ENCODE measurements at regions not wholly inside any gene's neighbourhood (a gene's known extent, or its start where the extent isn't known, plus 50 kb on each side); places are given as distances from the start of the nearest gene placed in this dataset.

DNA sequence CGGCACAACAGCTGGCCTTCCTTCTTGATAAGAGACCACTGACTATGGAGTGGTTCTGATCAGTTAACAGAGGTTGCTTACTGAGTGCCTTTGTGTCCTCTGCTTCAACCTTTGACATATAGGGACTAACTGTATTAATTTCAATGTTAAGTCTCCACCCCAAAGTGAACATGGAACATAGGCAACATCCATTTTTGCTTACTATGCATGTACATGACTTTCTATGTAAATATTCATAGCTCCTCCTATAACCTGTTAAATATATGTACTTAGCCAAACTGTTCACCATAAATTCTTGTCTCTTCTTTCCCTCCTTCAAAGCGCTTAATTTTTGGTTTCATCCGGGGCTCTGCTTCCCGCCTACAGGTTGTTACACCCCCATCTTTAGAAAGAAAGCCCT lies 334.8 kb downstream of the EPM2A start:
- TF ChIP-seq, protein P1, sequence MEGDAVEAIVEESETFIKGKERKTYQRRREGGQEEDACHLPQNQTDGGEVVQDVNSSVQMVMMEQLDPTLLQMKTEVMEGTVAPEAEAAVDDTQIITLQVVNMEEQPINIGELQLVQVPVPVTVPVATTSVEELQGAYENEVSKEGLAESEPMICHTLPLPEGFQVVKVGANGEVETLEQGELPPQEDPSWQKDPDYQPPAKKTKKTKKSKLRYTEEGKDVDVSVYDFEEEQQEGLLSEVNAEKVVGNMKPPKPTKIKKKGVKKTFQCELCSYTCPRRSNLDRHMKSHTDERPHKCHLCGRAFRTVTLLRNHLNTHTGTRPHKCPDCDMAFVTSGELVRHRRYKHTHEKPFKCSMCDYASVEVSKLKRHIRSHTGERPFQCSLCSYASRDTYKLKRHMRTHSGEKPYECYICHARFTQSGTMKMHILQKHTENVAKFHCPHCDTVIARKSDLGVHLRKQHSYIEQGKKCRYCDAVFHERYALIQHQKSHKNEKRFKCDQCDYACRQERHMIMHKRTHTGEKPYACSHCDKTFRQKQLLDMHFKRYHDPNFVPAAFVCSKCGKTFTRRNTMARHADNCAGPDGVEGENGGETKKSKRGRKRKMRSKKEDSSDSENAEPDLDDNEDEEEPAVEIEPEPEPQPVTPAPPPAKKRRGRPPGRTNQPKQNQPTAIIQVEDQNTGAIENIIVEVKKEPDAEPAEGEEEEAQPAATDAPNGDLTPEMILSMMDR (IDR thresholded peaks at IDR 0.05), result no peak
- TF ChIP-seq ZFX (IDR thresholded peaks at IDR 0.05; ENCODE audit: borderline replicate concordance), result no peak
- H3K27ac ChIP-seq, result no peak overlapping the region

DNA sequence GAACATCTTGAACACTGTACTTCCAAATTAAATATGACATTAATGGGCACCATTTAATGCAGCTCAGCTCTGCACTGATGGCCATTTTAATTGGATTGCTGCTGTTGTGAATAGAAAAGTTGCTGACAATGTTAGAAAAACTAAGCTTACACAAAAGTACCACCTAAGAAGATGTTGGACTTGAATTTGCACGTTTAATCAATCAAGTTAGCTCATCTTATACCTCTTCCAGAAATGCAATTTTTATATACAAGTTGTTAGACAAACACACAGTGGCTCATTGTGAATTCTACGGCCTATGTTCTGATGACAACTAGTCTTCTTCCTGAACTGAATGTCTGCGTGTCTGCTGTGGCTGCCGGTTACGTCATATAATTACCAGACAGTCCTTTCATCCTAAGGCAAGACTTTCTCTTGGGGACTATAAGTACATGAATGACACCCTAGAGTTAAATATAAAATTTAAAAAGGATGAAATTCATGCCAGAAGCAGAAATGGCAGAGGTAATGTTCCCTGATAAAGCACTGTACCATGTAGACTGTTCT lies 330.2 kb downstream of the EPM2A start:
- H3K27ac ChIP-seq, result no peak overlapping the region
- TF ChIP-seq, protein P1 (IDR thresholded peaks at IDR 0.05), result no peak
- no peak for TF ChIP-seq ZFX (IDR thresholded peaks at IDR 0.05; ENCODE audit: borderline replicate concordance)

DNA sequence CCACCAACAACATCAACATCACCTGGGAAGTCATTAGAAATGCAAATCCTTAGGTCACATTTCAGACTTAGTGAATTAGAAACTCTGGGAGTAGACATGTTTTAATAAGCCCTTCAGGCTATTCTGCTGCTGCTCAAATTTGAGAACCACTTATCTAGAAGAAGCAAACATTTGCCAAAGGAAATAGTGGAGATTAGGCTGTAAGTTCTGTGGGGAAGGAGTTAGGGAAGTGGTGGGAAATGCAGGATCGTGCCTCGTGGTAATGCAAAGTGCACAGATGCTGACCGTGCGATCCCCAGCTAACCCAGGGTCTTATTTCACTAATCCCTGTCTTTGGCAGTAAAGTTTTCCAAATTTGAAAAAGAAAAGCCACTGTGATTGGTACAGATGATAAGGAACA lies 328.5 kb downstream of the EPM2A start:
- H3K27ac ChIP-seq, result no peak overlapping the region
- TF ChIP-seq ZFX (IDR thresholded peaks at IDR 0.05; ENCODE audit: borderline replicate concordance), result no peak
- TF ChIP-seq, protein P1 (IDR thresholded peaks at IDR 0.05), result no peak

DNA sequence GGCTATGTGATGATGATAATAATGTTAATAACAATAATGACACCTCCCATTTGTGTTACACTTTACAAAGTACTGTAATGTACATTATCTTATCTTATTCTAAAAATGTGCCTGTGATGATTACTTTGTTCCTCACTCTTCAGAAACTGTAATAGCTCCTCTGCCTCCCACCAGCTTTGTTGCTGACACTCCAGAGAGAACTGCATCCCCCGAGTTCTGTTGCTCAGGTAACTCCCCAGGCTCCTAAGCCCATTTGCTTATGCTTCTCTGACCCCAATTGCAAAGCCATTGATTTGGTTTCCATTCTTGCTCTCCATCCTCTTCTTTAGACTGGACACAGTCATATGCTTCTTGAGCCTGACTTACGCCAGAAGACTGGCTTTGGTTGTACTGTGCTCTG lies 319.7 kb downstream of the EPM2A start:
- H3K27ac ChIP-seq, result no peak overlapping the region
- TF ChIP-seq, protein P1 (IDR thresholded peaks at IDR 0.05), result no peak
- TF ChIP-seq ZFX (IDR thresholded peaks at IDR 0.05; ENCODE audit: borderline replicate concordance), result no peak

DNA sequence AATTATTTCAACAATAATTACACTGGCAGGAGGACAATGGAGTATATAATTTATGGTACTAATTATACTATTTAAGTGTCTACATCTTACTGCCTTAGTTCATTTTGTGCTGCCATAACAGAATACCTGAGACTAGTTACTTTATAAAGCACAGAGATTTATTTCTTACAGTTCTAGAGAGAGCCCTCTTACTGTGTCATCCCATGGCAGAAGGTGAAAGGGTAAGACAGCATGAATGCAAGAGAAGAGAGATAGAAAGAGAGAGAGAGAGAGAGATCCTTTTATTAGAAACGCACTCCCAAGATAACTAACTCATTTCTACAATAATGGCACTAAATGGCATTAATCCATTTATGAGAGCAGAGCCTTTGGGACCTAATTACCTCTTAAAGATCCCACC lies 314.7 kb downstream of the EPM2A start:
- TF ChIP-seq ZFX (IDR thresholded peaks at IDR 0.05; ENCODE audit: borderline replicate concordance), result no peak
- TF ChIP-seq, protein P1 (IDR thresholded peaks at IDR 0.05), result no peak

DNA sequence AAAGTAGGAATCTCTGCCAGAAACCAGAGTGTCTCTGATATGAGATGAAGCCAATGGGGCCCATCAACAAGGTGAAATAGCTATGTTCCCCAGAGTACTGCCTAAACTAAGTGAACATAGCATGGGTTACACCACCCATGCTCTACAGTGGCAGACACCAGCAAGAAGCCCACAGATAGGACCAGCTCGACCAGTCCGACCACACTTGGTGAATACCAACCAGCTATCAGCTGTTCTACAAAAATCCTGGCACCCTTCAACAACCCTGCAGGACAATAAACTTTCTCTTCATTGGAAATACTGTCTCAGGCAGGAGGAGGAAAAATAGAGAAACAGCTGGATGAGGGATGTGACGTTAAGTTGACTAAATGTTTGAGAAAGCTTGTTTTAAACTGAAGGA lies 311.4 kb downstream of the EPM2A start:
- no peak overlapping the region for H3K27ac ChIP-seq
- no peak for TF ChIP-seq ZFX (IDR thresholded peaks at IDR 0.05; ENCODE audit: borderline replicate concordance)
- TF ChIP-seq, protein P1 (IDR thresholded peaks at IDR 0.05), result no peak

More for the DNA sequence above, 314.7 kb downstream of the EPM2A start:
- H3K27ac ChIP-seq, result no peak overlapping the region

DNA sequence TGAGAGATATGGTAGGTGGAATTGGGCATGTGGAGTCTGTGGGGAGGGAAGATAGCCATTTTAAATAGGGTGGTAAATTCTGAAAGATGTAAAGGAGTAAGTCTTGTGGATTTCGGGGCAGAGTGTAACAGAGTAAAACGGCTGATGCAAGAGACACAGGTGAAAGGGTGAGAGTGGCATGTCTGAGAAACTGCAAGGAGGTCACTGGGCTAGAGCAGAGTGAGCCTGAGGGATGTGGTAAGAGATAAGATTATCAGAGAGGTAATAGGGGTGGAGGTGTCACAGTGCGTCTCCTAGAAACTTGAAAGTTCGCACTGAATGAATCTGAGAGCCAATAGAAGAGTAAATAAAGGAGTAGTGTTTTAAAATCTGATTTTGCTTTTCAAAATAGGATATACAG lies 308.1 kb downstream of the EPM2A start:
- H3K27ac ChIP-seq, result no peak overlapping the region
- TF ChIP-seq, protein P1 (IDR thresholded peaks at IDR 0.05), result no peak
- TF ChIP-seq ZFX (IDR thresholded peaks at IDR 0.05; ENCODE audit: borderline replicate concordance), result no peak

Measured in 22Rv1 (cell line).